Right ventricle myocardium superior (tissue), 1 donor: ENCODE measurements at regions not wholly inside any gene's neighbourhood (a gene's known extent, or its start where the extent isn't known, plus 50 kb on each side); places are given as distances from the start of the nearest gene placed in this dataset.
A peak's percentile ranks its signal among the peaks of the same experiment; 100 is the strongest.
"Not testable (repeated sequence)": the region's sequence is repeated elsewhere in the genome, so short reads cannot be mapped to it uniquely, and the experiment has no call there.

Source experiments
- ATAC-seq: fragments of 200-7000 bp; cut with Tn5 transposase; one replicate; pipeline ENCODE4 v1.9.1; 2020; ENCODE audit warnings: mild to moderate bottlenecking; ENCODE audit not compliant: poor library complexity
- DNase-seq: peaks from one replicate; pipeline ENCODE4 v3.0.0-alpha.2; 2020
- intact Hi-C: fragments of 100-400 bp; cut with DNase I; formaldehyde crosslinking; loops from one replicate; pipeline ENCODE4 v1.11.2; 2022
- donor health status: DM: no; HTN: yes; CAD: no; lungs with severe emphysema.

DNA sequence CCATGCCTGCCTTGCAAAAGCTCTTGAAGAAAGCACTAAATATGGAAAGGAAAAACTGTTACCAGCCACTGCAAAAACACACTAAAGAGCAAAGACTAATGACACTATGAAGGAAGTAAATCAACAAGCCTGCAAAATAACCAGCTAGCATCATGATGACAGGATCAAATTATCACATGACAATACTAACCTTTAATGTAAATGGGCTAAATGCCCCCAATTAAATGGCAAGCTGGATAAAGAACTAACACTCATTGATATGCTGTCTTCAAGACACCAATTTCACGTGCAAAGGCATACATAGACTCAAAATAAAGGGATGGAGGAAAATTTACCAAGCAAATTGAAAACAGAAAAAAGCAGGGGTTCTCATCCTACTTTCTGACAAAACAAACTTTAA is 231.8 kb upstream of the RGMB start:
- ATAC-seq = no peak
- no peak for DNase-seq
- intact Hi-C loops = no loop called here

DNA sequence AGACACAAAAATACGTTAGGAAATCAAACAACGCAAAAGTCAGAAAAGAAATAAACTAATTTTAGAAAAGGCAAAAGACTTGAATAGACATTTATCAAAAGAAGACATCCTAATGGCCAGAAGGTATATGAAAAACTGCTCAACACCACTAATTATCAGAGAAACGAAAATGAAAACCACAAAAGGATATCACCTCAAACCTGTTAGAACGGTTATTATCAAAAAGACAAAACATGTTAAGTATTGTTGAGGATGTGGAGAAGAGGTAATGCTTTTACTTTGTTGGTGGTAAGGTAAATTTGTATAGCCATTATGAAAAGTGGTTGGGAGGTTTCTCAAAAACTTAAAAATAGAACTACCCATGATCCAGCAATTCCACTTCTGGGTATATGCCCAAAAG is 230.0 kb upstream of the RGMB start:
- intact Hi-C loops = no loop called here
- no peak for ATAC-seq
- no peak for DNase-seq

DNA sequence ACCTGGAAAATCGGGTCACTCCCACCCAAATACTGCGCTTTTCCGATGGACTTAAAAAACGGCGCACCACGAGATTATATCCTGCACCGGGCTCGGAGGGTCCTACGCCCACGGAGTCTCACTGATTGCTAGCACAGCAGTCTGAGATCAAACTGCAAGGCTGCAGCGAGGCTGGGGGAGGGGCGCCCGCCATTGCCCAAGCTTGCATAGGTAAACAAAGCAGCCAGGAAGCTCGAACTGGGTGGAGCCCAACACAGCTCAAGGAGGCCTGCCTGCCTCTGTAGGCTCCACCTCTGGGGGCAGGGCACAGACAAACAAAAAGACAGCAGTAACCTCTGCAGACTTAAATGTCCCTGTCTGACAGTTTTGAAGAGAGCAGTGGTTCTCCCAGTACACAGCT is 226.5 kb upstream of the RGMB start:
- ATAC-seq, intact Hi-C loops, DNase-seq: not testable (repeated sequence)

DNA sequence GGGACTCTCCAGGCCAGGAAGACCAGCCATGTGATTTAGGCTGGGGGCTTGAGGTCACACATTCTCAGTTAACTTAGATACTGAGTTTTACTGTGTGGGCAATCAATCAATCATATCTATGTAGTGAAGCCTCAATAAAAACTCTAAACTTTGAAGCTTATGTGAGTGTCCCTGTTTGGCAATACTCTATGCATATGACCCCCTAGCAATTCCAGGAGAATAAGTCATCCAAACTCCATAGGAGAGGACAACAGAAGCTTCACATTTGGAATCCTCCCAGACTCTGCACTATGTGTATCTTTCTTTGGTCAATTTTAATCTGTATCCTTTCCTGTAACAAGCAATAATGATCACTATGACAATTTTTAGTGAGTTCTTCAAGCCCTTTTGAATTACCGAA is 216.8 kb upstream of the RGMB start:
- intact Hi-C loops = no loop called here
- no peak for ATAC-seq

DNA sequence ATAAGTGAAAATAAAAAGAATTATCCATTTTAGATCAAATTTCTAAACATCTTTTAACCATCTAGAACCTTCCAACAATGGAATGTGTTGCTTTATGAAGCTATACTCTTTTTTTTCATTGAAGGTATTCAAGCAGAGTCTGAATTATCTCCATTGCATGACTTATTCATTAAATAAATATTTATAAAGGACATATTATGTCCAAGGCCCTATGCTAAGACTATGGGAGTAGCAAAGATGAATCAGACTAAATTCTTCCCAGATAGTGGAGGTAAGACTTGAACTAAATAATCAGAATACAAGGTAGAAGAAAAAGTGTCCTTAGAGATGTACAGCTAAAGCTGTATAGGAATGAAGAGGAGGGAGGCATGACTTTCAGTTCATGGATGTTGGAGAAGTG is 215.5 kb upstream of the RGMB start:
- DNase-seq = no peak
- ATAC-seq = no peak
- intact Hi-C loops = no loop called here

More for the DNA sequence above, 216.8 kb upstream of the RGMB start:
- DNase-seq = no peak

DNA sequence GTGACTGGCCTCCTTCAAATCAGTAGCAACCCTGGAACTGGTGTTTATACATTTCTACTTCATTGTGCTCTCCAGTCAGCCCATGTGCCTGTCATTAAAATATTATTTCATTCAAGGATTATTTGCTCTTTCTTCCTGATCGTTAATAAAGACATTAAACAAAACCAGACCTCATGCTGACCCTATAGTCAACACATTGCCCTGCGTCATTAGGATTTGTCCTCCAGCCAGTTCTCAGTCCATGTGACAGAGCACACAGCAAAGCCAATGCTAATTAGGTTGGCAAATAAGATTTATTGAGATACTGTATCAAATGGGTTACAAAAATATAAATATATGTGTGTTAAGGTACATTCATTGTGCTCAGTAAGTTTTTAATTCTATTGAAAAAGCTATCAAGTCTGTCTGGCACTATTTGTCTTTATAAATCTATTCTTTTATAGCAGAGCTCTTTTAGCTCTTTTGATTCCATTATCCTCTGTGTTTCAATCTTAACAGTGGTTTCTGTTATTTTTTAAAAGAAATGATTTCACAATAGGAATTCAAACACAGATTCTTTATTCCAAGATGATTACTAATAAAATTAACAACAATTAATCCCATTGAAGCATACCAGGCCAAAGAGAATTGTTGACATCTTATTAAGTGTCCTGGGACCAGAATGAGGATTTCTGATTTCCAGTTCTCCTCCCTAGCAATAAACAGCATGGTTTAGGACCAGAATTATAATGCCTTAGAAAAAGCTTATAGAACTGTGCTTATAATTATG is 209.4 kb upstream of the RGMB start:
- ATAC-seq (no peak), DNase-seq (no peak)
- intact Hi-C loops = no loop called here

DNA sequence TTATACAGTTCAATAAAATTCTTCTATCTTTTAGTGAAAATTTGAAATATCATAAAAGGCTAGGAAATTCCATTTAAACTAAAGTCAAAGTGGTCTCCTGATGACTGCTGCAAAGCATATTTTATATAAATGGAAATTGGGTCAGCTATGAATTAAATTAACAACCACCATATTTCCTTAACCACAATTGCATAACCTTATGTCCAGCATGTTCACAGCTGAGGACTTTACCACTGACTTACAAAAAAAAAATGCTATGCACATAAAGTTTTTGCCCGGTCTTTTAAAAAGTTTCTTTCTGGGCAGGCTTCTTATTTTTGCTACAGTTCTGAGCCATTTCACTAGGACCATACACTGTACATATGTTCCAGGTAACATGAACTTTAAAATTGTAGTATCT is 208.6 kb upstream of the RGMB start:
- intact Hi-C loops = no loop called here
- ATAC-seq (no peak), DNase-seq (no peak)

DNA sequence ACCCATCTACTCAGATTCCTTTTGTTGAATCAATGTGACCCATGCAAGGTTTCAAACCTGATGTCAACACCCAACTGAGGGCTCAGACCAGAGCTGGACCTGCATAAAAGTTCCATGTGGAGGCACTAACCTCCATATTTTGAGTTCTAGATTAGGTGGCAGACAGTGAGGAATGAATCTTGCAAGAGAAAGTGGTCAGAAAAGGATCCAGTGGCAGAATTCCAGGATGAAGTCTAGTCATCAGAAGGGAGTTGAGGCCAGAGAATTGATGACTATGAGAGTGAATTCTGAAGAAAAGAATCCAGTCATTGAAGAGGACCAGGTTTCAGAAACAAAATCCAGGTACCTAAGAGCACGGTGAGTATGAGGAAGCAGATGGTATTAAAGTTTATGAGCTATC is 205.1 kb upstream of the RGMB start:
- DNase-seq (no peak), ATAC-seq (no peak)
- intact Hi-C loops = no loop called here

DNA sequence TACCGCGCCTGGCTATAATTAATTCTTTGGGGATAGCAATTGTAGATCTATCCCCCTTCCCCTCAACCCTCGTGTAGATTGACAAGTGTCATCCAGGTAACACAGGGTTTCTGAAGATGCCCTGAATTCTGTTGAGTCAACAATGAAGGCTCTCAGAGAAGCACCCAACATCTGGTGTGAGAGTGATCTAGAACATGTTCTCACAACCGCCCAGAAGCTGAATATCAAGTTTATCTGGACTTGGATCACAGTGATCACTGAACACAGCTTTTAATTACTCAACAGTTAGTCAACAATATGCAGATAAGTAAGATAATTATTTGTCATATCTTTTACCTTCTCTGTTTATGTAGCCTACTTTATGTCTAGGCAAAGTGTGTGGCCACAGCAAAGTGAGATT is 204.2 kb upstream of the RGMB start:
- no peak for ATAC-seq
- DNase-seq = no peak
- intact Hi-C loops = no loop called here

DNA sequence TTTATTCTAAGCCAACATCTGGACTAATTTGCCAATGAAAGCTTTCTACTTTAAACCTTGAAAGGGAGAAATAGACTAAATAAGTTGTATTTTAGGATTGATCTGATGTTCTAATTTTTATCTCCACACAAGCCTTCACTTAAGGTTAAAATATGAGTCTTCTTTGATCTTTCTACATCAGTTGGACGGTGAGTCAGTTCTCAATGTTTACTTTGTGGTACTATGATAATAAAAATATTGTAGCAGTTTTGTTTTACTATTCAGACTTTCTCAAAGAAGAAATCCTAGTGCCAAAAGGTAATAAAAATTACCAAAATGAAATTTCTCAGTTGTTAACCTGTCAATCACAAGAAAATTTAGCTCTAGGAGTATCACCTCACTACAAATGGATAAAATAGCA is 203.5 kb upstream of the RGMB start:
- DNase-seq = no peak
- no peak for ATAC-seq
- intact Hi-C loops = no loop called here

DNA sequence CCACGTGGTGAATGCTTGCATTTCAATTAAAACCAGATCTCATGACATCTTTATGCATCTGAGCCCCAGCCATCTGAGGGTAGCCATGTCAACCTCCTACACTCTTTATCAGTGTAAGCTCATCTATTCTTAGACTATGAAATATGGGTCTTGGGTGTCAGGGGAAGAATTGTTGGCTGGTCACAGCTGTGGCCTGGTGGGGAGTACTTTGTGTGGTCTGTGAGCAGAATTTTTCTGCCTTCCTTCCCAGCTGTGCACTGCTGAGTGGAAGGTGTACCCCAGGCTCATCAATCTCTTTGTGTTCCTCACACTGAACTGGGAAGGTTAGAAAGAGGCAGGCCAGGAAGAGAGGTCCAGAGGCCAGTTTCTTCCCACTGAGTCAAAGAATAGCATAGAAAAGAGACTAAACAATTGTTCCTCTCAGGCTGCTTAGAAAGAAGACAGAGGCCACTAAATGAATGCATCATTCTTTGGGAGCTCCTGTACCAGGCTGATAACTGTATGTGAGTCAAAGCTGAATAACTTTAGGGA is 202.7 kb upstream of the RGMB start:
- DNase-seq (no peak), ATAC-seq (no peak)
- intact Hi-C loops = no loop called here

DNA sequence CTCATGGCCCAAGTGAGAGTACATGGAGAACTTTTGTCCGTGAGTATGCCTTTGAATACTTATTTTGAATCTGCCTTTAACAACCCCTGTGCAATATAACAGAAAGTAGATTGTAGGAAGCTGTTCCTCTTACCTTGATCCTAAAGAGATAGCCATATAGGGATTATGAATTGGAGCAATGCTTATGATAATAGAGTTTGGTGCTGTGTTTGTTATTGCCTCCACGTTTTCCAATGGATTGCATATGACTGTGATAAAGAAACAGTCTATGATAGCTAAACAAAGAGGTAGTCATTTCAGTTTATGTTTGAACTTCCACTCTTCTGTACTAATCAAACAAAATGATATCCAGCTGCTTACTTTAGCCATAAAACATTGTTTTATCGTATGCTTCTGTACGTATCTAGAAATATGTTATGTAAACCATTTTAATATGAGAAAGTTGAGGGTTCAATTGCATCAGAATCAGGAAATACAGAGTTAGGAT is 199.6 kb upstream of the RGMB start:
- intact Hi-C loops = no loop called here
- ATAC-seq (no peak), DNase-seq (no peak)

DNA sequence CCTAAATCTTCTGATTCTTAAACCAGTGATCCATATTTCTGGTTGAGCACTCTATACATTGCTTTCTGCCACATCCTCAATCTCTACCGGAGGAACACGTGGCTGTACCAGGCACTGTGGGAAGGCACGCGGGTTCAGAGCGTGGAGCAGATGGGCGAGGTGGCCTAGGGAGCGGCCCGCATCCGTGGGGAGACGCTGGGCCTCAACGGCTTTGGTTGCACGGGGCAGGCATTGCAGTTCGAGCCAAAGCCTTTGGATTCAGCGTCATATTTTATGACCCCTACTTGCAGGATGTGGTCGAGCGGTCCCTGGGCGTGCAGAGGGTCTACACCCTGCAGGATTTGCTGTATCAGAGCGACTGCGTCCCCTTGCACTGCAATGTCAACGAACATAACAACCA is 197.2 kb upstream of the RGMB start:
- DNase-seq = no peak
- intact Hi-C loops = no loop called here
- no peak for ATAC-seq

DNA sequence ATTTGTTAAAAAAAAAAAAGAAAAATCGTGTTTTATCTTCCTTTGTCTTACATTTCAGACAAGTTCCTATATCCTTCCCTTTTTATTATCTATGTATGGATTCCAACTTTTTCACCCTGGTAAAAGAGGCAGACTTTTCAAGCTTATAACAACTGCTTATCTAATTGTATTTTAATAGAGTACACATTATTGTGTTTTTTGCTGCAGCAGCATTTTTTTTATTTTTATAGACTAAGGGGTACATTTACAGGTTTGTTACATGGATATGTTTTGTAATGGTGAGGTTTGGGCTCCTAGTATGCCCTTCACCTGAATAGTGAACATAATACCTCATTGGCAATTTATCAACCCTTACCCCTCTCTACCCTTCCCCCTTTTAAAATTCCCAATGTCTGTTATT is 195.0 kb upstream of the RGMB start:
- ATAC-seq = no peak
- intact Hi-C loops = no loop called here
- DNase-seq = no peak

DNA sequence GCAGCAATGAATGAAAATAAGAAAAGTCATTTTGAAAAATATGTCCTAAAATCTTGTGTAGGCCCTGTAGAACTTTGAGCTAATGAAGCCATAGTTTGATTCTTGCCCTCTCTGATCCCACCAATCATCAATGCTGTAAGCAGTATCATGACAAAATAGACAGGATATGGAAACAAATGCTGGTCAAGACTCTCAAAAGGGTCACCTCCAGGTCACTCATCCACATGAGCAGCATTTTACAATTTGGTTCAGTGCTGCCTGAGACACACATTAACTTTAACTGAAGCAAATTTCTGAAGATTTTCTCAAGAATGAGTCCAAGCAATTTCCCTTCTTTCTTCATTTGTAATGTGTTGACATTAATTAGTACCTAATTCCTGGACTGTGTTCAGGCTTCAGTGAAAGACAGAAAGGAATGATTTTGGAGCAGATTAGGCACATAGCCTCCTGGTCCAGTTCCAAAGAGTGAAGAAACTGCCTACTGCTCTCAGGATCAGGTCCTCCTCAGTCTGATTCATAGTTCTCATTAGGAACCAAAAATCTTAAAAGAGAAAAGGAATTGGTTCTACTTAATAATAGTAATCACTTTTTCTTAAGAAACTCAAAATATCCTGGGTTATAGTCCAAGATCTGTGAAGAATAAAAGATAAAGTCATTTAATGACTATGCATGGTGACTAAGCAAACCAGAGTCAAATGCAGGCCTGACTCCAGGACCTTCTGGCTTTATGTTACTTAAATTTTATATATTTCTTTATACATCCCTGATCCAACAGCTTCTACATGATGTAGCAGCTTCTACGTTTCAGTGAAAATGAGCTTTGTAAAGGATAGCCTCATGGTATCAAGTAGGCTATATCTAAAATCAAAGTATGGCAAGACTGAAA is 192.1 kb upstream of the RGMB start:
- intact Hi-C loops = no loop called here
- DNase-seq (no peak), ATAC-seq (peak; percentile 29)

DNA sequence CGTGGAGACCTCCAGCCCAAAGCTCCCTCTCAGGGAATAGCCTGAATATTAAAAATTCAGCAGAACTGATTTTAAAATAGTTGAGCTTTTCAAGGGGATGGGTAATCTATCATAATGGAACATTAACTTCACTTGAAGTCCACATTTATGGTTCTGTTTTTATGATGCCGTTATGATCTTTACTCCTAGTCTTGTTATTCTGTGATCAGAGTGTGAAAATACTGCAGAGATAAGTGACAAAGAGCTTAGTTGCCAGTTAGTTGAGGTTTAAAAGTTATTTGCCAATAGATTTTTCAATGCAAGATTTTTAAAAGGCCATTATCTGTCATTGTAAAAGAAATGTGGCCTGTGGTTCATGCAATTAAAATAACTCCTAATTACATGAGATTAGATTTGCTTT is 189.9 kb upstream of the RGMB start:
- ATAC-seq (no peak), DNase-seq (no peak)
- intact Hi-C loops = no loop called here

DNA sequence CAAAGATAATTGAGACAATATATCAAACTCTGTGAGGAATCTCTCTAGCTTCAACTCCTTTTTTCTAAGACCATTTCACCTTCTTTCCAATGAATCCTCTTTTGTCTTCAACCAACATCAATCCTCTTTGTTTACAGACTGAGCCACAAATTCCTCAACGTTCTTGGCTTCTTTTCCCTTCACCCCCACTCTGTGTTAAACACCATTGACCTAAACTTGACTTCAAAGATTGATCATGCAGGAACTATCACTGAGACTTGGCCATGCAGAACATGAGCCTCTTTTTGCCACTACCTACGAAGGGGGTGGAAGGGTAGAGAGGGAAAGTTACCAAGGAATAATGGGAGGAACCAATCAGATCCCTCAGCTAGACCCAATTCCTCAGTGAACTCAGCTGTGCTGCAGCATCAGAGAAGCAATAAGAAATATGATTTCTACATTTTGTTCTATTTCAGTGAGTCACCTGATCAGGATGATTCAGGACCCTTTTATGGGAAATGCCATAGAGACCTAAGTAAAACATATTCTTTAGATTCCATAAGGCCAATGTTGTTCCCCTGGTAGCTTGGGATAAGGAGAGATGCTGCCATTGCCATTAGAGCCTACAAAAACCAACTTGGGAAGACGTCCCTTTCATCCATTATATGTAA is 187.7 kb upstream of the RGMB start:
- intact Hi-C loops = no loop called here
- DNase-seq (no peak), ATAC-seq (no peak)

DNA sequence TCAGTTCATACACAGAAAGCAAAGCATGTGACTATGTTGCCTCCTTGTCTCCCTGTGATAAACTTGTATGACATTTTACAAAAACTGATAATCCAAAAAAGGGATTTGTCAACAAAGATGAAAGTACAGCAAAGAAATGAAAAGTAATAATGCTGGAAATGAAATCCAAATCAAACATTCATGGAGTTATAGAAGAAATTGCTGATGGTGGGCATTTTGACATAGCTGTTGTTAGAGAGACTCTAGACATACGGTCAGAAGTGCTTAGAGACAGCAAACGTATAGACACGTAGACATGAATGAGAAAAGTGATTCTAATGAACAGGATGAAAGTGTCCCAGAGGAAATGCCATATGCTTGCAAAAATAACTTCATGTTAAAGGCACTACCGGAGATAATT is 186.9 kb upstream of the RGMB start:
- intact Hi-C loops = no loop called here
- ATAC-seq (no peak), DNase-seq (no peak)

DNA sequence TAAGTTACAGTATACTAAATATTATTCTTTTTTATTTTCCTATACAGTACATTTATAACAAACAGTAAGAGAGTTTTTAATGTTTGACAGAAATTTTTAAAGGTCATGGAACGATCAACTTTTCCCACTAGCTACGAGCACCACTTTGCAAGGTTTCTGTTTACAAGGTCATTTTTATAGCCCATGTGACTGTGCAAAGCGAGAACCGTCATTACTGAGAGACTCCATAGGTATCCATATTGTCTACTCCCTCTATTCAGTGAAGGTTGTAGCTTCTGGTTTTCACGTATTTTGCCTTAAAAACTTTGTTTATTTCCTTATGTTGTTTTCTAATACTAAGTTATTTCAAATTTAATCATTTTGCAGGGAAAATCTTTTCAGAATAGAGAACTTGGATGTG is 186.3 kb upstream of the RGMB start:
- no peak for DNase-seq
- no peak for ATAC-seq
- intact Hi-C loops = no loop called here
